ENCODE measurements at regions not wholly inside any gene's neighbourhood (a gene's known extent, or its start where the extent isn't known, plus 50 kb on each side); places are given as distances from the start of the nearest gene placed in this dataset.

DNA sequence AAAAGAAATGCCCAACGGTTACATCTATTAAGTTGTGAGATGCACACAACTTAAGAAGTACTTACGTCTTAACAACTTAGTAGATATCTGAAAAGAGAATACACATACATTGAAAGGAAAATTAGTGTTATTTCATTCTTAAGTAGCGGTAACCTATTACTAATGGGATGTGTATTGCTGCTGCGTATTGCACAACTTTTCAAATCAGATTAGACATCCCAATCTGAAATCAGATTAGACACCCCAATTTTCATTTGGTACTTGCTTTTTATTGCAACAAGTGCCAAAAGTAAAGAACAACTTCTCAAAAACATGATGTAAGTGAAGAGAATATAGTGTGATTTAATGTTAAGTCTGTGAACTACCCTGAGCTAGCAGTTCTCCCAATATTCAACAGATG is 155.5 kb downstream of the DSC3 start:
- TF ChIP-seq, protein P1, sequence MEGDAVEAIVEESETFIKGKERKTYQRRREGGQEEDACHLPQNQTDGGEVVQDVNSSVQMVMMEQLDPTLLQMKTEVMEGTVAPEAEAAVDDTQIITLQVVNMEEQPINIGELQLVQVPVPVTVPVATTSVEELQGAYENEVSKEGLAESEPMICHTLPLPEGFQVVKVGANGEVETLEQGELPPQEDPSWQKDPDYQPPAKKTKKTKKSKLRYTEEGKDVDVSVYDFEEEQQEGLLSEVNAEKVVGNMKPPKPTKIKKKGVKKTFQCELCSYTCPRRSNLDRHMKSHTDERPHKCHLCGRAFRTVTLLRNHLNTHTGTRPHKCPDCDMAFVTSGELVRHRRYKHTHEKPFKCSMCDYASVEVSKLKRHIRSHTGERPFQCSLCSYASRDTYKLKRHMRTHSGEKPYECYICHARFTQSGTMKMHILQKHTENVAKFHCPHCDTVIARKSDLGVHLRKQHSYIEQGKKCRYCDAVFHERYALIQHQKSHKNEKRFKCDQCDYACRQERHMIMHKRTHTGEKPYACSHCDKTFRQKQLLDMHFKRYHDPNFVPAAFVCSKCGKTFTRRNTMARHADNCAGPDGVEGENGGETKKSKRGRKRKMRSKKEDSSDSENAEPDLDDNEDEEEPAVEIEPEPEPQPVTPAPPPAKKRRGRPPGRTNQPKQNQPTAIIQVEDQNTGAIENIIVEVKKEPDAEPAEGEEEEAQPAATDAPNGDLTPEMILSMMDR (IDR thresholded peaks at IDR 0.05) = no peak
- no peak for TF ChIP-seq POLR2A (IDR thresholded peaks at IDR 0.05)
